GM18502 (cell line): ENCODE measurements at regions not wholly inside any gene's neighbourhood (a gene's known extent, or its start where the extent isn't known, plus 50 kb on each side); places are given as distances from the start of the nearest gene placed in this dataset.
A peak's percentile ranks its signal among the peaks of the same experiment; 100 is the strongest.
"Not testable (repeated sequence)": the region's sequence is repeated elsewhere in the genome, so short reads cannot be mapped to it uniquely, and the experiment has no call there.

Source experiments
- ATAC-seq: cut with Tn5 transposase; IDR thresholded peaks from one replicate; pipeline ENCODE4 v1.9.1; 2021; ENCODE audit warnings: mild to moderate bottlenecking; ENCODE audit not compliant: unreplicated experiment, poor library complexity

DNA sequence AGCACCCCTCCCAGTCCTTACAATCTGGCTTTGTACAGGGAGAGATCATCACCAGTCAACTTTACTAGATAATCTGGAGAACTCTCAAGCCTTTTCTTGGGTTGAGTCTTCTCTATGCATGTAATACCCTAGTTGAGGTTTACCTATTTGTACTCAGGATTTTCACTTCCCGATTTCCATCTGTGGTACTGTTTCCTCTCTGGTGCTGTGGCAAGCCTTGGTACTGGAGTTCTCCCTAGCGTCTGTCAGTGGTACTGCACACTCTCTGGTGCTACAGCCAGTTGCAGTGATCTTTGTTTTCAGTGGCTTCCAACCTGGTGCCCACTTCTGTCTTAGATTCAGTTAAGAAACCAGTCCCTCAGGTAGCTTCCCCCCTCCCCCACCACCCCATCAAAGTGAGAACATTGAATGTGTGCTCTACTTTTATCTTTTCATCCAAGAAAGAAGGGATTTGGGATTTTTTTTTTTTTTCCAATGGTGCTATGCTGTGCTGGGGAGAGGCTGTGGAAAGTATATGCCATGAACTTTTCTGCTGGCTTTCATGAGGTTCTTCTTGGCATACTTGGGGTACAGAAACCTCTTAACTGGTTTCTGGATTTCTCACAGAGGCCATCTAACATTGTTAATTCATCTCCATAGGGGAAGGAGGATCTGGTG lies 69.4 kb upstream of the EVL start:
- ATAC-seq = peak; percentile 99

DNA sequence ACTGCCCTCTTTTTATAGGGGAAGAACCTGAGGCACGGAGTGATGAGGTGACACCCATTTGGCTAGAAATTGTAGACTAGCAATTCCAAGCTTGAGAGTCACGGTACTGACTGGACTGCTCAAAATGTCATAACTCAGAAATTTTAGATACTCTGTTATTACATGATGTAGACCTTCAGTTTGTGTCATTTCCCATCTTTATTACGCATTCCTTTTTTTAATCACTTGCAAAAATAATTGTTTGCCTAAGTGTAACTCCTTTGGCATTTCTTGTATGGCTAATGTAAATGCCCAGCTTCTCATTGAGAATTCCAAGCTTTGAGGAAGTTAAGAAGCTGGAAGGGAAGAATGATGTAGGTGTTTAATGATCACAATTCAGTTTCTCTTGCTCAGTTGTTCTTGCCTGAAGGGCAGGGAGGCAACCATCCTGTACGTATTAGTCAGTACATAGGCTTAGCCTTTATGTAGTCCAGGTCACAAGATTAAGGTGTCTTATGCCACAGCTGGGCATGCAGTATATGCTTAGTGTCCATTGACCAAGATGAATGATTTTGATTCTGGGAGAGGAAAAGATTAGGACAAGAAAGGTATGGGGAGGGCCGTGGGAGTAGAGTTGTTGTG lies 68.2 kb upstream of the EVL start:
- no peak for ATAC-seq

DNA sequence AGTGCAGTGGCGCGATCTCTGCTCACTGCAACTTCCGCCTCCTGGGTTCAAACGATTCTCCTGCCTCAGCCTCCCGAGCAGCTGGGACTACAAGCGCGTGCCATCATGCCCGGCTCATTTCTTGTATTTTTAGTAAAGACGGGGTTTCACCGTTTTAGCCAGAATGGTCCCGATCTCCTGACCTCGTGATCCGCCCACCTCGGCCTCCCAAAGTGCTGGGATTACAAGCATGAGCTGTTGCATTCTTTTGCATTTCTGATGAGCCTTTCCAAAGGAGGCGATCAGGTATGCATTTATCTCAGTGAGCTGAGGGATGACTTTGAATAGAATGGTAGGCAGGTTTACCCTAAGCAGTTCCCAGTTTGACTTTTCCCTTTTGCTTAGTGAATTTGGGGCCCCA lies 64.8 kb upstream of the EVL start:
- ATAC-seq = not testable (repeated sequence)

- no peak for ATAC-seq
Observed at GRCh38 chr14:100004392-100004791, 60.8 kb upstream of the EVL start.

- ATAC-seq = no peak
Observed at GRCh38 chr14:100007254-100007653, 58.0 kb upstream of the EVL start.

- ATAC-seq = not testable (repeated sequence)
Observed at GRCh38 chr14:100009802-100010201, 55.4 kb upstream of the EVL start.

- ATAC-seq = no peak
Observed at GRCh38 chr14:100010679-100011078, 54.5 kb upstream of the EVL start.

DNA sequence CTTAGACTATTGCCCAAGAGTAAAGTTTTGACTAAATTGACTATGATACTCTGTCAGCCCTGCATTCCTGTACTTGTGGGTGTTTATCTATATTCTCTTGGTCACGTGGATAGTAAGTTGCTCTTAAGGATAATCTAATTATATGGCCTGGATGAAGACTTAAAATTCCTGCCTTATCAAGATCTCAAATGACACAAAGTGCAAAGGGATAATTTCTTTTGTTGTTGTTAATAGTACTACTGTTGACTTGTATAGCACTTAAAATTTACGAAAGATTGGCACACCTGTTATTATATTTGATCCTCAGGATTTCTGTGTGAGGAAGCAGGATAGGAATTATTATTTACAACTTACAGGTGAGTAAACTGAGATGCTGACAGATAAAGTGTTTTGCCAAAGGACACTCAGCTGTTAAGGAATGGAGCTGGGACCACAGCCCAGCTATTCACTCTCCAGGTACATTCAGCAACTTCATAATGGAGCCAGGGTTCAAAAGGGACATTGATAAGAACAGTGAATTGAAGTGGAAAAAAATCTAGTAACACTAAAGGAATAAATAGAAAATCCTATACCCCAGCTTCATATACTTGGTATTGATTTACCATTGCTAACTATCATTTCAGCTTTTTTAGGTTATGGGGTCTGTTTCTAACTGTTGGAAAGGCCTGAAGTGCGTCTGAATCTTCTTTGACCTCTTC lies 53.4 kb upstream of the EVL start:
- no peak for ATAC-seq

- no peak for ATAC-seq
Observed at GRCh38 chr14:100012478-100013327, 52.5 kb upstream of the EVL start.

DNA sequence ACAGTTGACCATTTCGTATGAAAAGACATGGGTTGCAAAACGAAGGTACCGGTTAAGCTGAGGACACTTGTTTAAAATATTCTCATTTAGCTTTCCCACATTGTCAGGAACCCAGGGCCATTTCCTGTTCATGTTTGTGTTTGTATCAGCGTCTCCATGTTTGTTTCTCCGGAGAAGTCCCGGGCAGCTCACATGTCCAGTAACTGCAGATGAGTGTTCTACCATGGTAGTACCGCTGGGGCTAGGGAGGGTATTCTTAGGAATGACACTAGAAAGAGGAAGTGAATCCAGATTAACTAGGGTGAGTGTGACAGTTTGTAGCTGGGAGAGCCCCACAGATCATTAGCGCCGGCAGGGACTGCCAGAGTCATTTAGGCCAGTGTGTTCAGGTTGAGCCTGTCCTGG lies 50.0 kb upstream of the EVL start:
- peak; percentile 89 for ATAC-seq
